Neutrophil (primary cell): ENCODE measurements at regions not wholly inside any gene's neighbourhood (a gene's known extent, or its start where the extent isn't known, plus 50 kb on each side); places are given as distances from the start of the nearest gene placed in this dataset.

Experiments
- H3K27ac ChIP-seq: fragments of 200-600 bp; sonication (generic); 2 replicates; pipeline ENCODE4 v1.5.1; 2016; ENCODE audit warnings: mild to moderate bottlenecking, moderate library complexity
- H3K27me3 ChIP-seq: fragments of 200-600 bp; sonication (generic); 2 replicates; pipeline ENCODE4 v1.6.0; 2016; ENCODE audit warnings: mild to moderate bottlenecking
- H3K36me3 ChIP-seq: fragments of 200-600 bp; sonication (generic); 2 replicates; pipeline ENCODE4 v1.5.1; 2017
- H3K4me1 ChIP-seq, 2 experiments: fragments of 200-600 bp in 1 of 2; sonication (generic) in 1 of 2; 1 replicate in 1 of 2; 2 replicates in 1 of 2; pipeline versions ENCODE4 v1.5.1 to v1.6.1; 2013 to 2016; ENCODE audit warnings: low read depth in 1 of 2, low read length in 1 of 2, mild to moderate bottlenecking in 1 of 2, moderate library complexity in 1 of 2; ENCODE audit not compliant: control insufficient read depth in 1 of 2, insufficient read depth in 1 of 2
- H3K4me3 ChIP-seq, 2 experiments: fragments of 200-600 bp in 1 of 2; sonication (generic) in 1 of 2; 1 replicate in 1 of 2; 2 replicates in 1 of 2; pipeline ENCODE4 v1.5.1; 2013 to 2016; ENCODE audit warnings: low read depth in 1 of 2, low read length in 1 of 2, mild to moderate bottlenecking in 1 of 2, moderate library complexity in 1 of 2
- H3K9me3 ChIP-seq: fragments of 200-600 bp; sonication (generic); 2 replicates; pipeline ENCODE4 v1.5.1; 2016
- CTCF ChIP-seq: fragments of 200-600 bp; sonication (generic); IDR thresholded peaks from 2 replicates; pipeline ENCODE4 v1.5.1; 2016; ENCODE audit warnings: antibody characterized with exemption

DNA sequence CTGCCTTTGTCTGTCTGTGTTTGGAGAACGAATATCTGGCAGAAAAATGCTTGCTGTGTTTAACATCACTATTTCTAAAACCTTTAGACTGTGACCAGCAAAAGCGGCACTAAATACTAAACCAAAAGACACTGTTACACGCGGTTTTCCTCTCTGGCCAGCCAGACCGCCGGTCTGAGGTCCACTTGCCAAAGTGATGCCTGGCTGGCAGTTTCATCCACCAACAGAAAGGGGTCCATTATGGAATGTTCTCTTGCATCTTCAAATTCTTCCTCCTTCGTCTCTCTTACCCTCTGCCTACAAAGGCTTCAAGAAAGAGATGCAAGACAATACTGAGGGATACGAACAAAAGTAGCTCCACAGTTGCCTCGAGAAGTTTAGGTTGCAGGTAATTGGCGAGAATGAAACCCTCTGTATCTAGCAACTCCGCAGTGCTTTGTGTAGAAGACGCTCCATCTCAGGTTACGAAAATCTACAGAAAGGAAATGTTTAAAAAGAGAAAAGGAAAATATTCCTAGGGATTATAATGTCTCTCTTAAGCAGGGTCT, 176.6 kb downstream of the TRIM27 start:
- H3K4me3 ChIP-seq = no peak overlapping the region
- H3K27me3 ChIP-seq = peaks cover 60% of the 10 kb centered on the region
- H3K36me3 ChIP-seq = no peaks in the 10 kb centered on the region
- no peak for TF ChIP-seq CTCF
- no peak overlapping the region for H3K27ac ChIP-seq
- H3K4me1 ChIP-seq = no peaks in the 10 kb centered on the region
- no peaks in the 10 kb centered on the region for H3K9me3 ChIP-seq

- TF ChIP-seq CTCF = no peak
- peaks cover 55% of the 10 kb centered on the region for H3K27me3 ChIP-seq
- H3K27ac ChIP-seq = no peak overlapping the region
- H3K4me1 ChIP-seq = no peaks in the 10 kb centered on the region
- no peak overlapping the region for H3K4me3 ChIP-seq
- H3K9me3 ChIP-seq = no peaks in the 10 kb centered on the region
- no peaks in the 10 kb centered on the region for H3K36me3 ChIP-seq
Measured at GRCh38 chr6:28747631-28748157, 176.1 kb downstream of the TRIM27 start.

GRCh38 chr6:28748192-28748591, 175.6 kb downstream of the TRIM27 start:
- no peak overlapping the region for H3K27ac ChIP-seq
- no peak overlapping the region for H3K4me3 ChIP-seq
- peaks cover 50% of the 10 kb centered on the region for H3K27me3 ChIP-seq
- no peaks in the 10 kb centered on the region for H3K9me3 ChIP-seq
- no peak for TF ChIP-seq CTCF
- H3K36me3 ChIP-seq = no peaks in the 10 kb centered on the region
- no peaks in the 10 kb centered on the region for H3K4me1 ChIP-seq

DNA sequence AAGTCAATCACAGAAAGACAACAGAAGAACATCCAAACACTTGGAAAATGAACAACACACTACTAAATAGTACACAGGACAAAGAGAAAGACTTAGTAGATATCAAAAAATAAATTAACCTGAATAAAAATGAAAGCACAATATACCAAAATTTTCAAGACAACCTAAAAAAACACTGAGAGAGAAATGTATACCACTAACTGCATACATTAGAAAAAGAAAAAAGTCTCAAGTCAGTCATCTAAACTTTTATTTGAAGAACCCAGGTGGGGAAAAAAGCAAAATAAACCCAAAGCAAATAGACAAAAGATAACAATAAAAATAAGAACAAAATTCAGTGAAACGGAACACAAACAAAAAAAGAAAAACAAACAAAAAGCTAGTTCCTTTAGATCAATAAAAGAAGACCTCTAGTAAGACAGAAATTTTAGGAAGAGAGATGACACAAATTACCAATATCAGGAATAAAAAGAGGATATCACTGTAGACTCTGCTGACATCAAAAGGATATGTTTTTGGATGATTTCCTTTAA, 172.8 kb downstream of the TRIM27 start:
- no peak for TF ChIP-seq CTCF
- H3K4me3 ChIP-seq = no peak overlapping the region
- H3K36me3 ChIP-seq = no peaks in the 10 kb centered on the region
- peaks cover 24% of the 10 kb centered on the region for H3K27me3 ChIP-seq
- no peaks in the 10 kb centered on the region for H3K4me1 ChIP-seq
- H3K9me3 ChIP-seq = no peaks in the 10 kb centered on the region
- no peak overlapping the region for H3K27ac ChIP-seq

- Histone ChIP-seq H3K4me3 (no peak overlapping the region), H3K9me3 (no peaks in the 10 kb centered on the region), H3K4me1 (no peaks in the 10 kb centered on the region), H3K27me3 (peaks cover 19% of the 10 kb centered on the region), H3K36me3 (no peaks in the 10 kb centered on the region), H3K27ac (no peak overlapping the region)
- no peak for TF ChIP-seq CTCF
Measured at GRCh38 chr6:28751514-28751913, 172.3 kb downstream of the TRIM27 start.
